ENCODE measurements at regions not wholly inside any gene's neighbourhood (a gene's known extent, or its start where the extent isn't known, plus 50 kb on each side); places are given as distances from the start of the nearest gene placed in this dataset.

- no peaks in the 10 kb centered on the region for H3K36me3 ChIP-seq
- 1 to 39% methylated on average over 1 of the region's 1 CpG for whole genome bisulfite sequencing, 2 donors
- intact Hi-C loops (cut with DNase I) = no loop called here
Observed at GRCh38 chr3:22288756-22289155, 537.7 kb upstream of the ZNF385D start.

GRCh38 chr3:22292681-22293080 lies 541.7 kb upstream of the ZNF385D start:
- Histone ChIP-seq H3K4me1 (no peaks in the 10 kb centered on the region), H3K36me3 (no peaks in the 10 kb centered on the region), H3K9me3 (no peaks in the 10 kb centered on the region), H3K27ac (no peak overlapping the region), H3K27me3 (no peaks in the 10 kb centered on the region), H3K4me3 (no peak overlapping the region)
- intact Hi-C loops (cut with DNase I) = no loop called here
- DNase-seq = no peak
- TF ChIP-seq POLR2A (IDR thresholded peaks at IDR 0.05) (no peak), EP300 (IDR thresholded peaks at IDR 0.05) (no peak), CTCF (IDR thresholded peaks at IDR 0.05) (no peak), POLR2AphosphoS5 (IDR thresholded peaks at IDR 0.05) (no peak)

More at GRCh38 chr3:22288756-22289155, 537.7 kb upstream of the ZNF385D start:
- no peak for DNase-seq
- Histone ChIP-seq H3K27ac (no peak overlapping the region), H3K27me3 (no peaks in the 10 kb centered on the region), H3K4me1 (no peaks in the 10 kb centered on the region), H3K4me3 (no peak overlapping the region), H3K9me3 (no peaks in the 10 kb centered on the region)
- TF ChIP-seq POLR2AphosphoS5 (IDR thresholded peaks at IDR 0.05) (no peak), EP300 (IDR thresholded peaks at IDR 0.05) (no peak), POLR2A (IDR thresholded peaks at IDR 0.05) (no peak)

GRCh38 chr3:22296601-22297000 lies 545.6 kb upstream of the ZNF385D start:
- Histone ChIP-seq H3K27me3 (no peaks in the 10 kb centered on the region), H3K4me1 (no peaks in the 10 kb centered on the region), H3K36me3 (no peaks in the 10 kb centered on the region), H3K27ac (no peak overlapping the region), H3K9me3 (peaks cover 0 to 5% (median 0%) of the 10 kb centered on the region in 4 donors), H3K4me3 (no peak overlapping the region)
- TF ChIP-seq CTCF (IDR thresholded peaks at IDR 0.05) = no peak
- no peak for TF ChIP-seq EP300 (IDR thresholded peaks at IDR 0.05)
- no peak for TF ChIP-seq POLR2A (IDR thresholded peaks at IDR 0.05)
- no peak for TF ChIP-seq POLR2AphosphoS5 (IDR thresholded peaks at IDR 0.05)
- intact Hi-C loops (cut with DNase I) = no loop called here
- no peak for DNase-seq

GRCh38 chr3:22297436-22297835 lies 546.4 kb upstream of the ZNF385D start:
- TF ChIP-seq CTCF (IDR thresholded peaks at IDR 0.05) (no peak), EP300 (IDR thresholded peaks at IDR 0.05) (no peak), POLR2AphosphoS5 (IDR thresholded peaks at IDR 0.05) (no peak), POLR2A (IDR thresholded peaks at IDR 0.05) (no peak)
- DNase-seq = no peak
- peaks cover 0 to 5% (median 0%) of the 10 kb centered on the region in 4 donors for H3K9me3 ChIP-seq
- no peaks in the 10 kb centered on the region for H3K27me3 ChIP-seq
- no peak overlapping the region for H3K27ac ChIP-seq
- intact Hi-C loops (cut with DNase I) = no loop called here
- H3K4me1 ChIP-seq = no peaks in the 10 kb centered on the region
- 75 to 83% methylated on average over 4 of the region's 4 CpGs for WGBS, 2 donors
- no peaks in the 10 kb centered on the region for H3K36me3 ChIP-seq
- no peak overlapping the region for H3K4me3 ChIP-seq

GRCh38 chr3:22306454-22306853 lies 555.4 kb upstream of the ZNF385D start:
- Histone ChIP-seq H3K27me3 (no peaks in the 10 kb centered on the region), H3K36me3 (no peaks in the 10 kb centered on the region), H3K27ac (no peak overlapping the region), H3K9me3 (no peaks in the 10 kb centered on the region), H3K4me1 (no peaks in the 10 kb centered on the region), H3K4me3 (no peak overlapping the region)
- no peak for DNase-seq
- TF ChIP-seq EP300 (IDR thresholded peaks at IDR 0.05) (no peak), CTCF (IDR thresholded peaks at IDR 0.05) (no peak), POLR2AphosphoS5 (IDR thresholded peaks at IDR 0.05) (no peak), POLR2A (IDR thresholded peaks at IDR 0.05) (no peak)
- WGBS, 2 donors = 54 to 78% methylated on average over 3 of the region's 3 CpGs
- intact Hi-C loops (cut with DNase I) = no loop called here
